Epidermal melanocyte (primary cell): ENCODE measurements at regions not wholly inside any gene's neighbourhood (a gene's known extent, or its start where the extent isn't known, plus 50 kb on each side); places are given as distances from the start of the nearest gene placed in this dataset.

Source experiments
- DNase-seq: peaks from one replicate; pipeline ENCODE4 v3.0.0; 2011; ENCODE audit warnings: low spot score; ENCODE audit not compliant: insufficient read length

GRCh38 chr3:30260762-30261161, 345.6 kb upstream of the TGFBR2 start:
- no peak for DNase-seq

DNA sequence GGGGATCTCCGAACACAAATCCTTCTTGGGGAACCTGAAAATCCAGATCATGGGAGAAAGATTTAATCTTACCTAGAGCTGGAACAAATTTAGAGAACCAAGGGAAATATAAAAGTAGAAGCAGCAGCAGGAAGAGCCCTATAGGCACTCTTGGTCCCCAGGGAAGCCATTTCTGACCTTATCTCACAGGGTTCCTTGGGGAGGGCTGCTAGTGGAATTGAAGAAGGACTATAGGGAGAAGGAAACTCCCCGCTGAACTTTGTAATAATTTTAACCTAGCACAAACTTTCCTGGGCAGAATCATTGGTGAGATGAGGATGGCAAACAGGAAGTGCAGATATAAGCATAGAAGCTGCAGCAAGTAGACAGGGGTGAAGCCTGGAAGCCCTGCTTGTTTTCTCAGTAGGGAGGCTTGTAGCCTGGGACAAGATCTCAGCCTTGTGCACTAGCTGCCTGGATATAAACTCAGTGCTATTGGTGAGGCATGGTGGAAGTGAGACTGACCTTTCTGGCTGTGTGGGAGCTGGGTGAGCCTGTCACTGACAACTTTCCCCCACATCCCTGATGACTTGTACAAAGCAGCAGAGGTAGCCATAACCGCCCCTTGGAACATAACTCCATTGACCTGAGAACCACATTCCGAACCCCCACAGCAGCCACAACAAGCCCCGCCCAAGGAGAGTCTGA, 343.0 kb upstream of the TGFBR2 start:
- DNase-seq = no peak

- no peak for DNase-seq
Measured at GRCh38 chr3:30263925-30264313, 342.5 kb upstream of the TGFBR2 start.

DNA sequence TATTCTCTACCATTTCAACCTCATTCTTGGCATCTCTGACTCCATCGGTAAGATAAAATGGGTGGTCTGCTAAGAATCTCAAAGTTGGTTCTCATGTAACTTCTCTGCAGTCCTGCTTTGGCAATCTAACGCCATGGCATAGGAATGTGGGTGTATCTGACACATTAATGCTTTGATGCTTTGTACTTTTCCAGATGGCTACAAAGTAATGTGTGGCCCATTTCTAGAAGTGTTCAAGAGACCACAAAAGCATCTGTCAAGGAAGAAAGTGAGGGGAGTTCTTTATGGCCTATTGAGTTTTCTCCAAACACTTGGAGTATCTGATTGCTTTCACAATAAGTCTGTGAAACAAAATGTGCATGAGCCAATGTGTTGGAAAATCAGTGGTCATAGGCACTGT, 339.9 kb upstream of the TGFBR2 start:
- no peak for DNase-seq

DNA sequence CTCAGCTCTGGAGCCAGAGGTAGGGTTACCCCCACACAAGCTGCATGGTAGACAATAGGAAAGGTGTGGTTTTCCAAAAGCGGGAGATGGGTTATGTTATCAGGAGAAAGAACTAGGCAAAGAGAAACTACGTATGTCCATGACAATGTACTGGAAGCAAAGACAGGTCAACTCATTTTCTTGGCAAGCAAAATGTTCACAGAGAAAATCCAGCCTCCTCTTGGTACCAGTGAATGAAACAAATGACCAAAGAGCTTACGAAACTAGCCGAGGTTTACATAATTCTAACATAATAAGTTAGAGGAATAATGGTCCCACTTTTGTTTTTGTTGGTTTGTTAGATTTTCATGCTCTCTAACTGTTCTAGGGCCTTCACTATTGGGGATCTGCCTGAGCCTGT, 338.1 kb upstream of the TGFBR2 start:
- no peak for DNase-seq

DNA sequence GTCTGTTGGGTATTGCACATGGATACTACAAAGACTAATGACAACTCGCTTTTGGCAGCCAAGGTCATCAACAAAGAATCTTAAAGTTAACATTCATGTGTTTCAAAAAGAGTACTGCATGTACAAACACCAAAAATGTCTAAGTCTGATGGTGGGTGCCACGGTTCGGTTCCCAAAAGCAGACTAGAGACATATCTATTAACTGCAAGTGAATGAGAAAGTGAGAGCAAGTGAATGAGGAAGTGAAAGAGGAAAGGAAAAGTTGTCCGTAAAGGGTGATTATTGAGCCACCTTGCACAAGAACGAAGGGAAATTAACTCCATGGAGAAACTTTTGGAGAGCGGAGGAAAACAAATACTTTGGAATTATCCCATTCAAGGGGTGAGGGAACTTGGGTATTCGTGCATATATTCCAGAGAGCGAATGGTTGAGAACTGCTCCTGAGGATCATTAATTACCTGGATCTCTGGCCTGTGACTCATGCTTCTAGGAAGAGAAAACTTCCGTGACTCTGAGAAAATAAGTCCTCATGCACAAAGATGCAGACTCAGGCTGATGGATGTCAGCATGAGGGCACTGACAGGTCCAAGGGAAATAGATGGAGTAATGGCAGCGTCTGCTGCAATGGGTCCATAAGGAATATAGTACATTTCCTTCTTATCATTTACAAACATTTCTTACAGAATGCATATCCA, 336.5 kb upstream of the TGFBR2 start:
- DNase-seq = no peak

- DNase-seq = no peak
Measured at GRCh38 chr3:30271781-30272180, 334.6 kb upstream of the TGFBR2 start.

- DNase-seq = no peak
Measured at GRCh38 chr3:30273304-30274072, 332.9 kb upstream of the TGFBR2 start.

DNA sequence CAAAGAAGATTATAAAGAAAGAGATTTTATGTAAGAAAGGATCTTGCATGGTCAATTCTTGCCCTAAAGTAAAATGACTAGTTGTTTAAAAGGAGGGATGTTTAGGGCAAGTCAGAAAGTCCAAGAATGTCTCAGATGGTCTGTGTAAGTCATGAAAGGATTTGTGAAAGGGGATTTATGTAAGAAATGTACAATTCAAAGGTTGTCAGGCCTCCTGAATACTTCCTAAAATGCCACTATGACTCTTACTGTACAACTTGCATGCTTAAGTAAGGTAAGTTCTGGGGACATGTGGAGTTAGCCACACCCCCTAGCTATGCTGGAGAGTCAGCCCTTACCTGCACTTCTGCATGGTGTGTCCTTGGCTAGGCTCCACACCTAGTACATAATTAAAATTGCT, 328.9 kb upstream of the TGFBR2 start:
- no peak for DNase-seq

- DNase-seq = no peak
Measured at GRCh38 chr3:30281526-30281925, 324.9 kb upstream of the TGFBR2 start.

DNA sequence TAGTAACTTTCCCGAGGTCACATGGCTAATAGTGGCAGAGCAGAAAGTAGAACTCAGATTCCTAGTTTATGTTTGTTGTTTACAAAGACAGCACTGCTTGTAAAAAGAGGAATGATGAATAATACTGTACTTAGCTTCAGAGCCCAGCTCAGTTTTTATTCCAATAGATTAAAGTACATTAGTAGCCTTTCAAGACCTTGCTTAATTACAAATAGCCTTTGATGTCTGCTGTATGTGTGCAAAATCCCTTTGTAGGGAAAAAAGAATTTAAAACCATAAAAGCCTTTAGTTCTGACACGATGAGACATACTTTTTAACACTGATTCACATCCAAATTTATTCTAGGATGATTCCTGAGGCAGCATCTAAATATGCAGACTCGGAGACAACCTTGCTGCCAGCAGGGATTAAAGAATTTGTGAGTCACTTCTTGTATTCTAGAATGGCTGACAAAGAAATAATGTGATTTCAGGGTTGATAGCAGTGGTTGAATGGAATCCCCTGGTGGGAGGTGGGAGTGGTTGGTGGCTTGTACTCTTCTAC, 324.2 kb upstream of the TGFBR2 start:
- DNase-seq = peak; percentile 18

GRCh38 chr3:30285188-30286006, 321.0 kb upstream of the TGFBR2 start:
- no peak for DNase-seq

DNA sequence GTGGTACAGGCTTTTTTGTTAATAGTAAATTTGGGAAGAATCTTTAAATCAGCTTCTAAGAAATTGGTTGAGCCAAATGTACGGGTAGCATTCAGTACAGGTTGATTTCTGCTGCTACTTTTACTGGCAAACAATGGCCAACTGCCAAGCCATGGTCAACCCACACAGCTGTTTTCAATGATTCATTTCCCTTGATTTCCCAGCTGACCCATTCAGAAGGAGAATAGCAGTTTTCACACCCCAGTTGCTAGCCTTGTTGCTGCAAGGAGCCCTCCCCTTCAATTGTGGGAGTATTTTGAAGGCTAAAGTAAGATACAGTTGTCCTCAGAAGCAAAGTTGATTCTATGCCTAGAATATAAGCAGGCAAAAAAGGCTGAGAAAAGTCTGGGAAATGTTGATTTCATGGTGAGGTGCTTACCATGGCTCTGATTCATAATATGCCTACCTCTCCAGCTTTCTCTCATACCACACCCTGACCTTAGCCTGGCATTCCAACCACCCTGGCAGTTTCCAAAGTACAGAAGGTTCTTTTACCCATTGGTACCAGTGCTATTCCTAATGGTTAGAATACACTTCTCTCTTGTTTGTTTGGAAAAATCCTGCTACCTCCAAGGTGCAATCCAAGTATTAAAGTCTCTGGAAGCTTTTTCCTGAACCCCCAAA, 320.3 kb upstream of the TGFBR2 start:
- peak; percentile 26 for DNase-seq

GRCh38 chr3:30286811-30287210, 319.6 kb upstream of the TGFBR2 start:
- no peak for DNase-seq

GRCh38 chr3:30288830-30289229, 317.6 kb upstream of the TGFBR2 start:
- no peak for DNase-seq

DNA sequence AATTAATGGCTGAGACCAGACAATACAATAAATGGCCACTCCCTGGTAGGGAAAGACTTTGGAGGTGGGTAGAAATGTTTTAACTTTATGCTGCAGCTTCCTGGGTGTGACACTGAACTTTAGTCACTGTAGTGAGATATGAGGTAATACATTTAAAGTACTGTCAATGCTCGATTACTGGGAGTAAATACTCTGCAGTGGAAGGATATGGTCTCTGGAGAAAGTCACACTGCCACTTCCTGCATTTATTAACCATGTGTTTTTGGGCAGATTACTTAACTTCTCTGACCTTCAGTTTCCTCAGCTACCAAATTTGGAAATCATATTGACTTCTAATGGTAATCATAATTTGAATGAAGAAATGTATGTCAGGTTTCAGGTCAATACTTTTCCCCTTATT, 317.1 kb upstream of the TGFBR2 start:
- no peak for DNase-seq

DNA sequence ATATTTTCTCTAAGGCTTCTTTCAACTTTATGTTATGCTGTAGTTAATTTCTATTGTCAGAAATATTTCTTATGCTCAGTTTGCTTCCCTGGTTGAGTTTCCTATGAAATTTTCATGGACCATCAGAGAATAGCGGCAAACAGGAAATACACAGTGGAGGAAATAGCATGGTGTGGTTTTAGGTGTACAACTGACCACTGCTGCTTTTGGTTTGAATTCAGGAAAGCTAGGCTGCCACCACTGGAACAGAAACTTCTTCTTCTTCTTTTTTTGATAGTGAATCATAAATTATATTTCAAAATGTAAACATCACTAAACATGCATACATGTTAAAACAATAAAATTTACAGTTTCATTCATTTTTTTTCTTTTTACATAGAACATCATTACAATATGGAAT, 316.6 kb upstream of the TGFBR2 start:
- DNase-seq = no peak

DNA sequence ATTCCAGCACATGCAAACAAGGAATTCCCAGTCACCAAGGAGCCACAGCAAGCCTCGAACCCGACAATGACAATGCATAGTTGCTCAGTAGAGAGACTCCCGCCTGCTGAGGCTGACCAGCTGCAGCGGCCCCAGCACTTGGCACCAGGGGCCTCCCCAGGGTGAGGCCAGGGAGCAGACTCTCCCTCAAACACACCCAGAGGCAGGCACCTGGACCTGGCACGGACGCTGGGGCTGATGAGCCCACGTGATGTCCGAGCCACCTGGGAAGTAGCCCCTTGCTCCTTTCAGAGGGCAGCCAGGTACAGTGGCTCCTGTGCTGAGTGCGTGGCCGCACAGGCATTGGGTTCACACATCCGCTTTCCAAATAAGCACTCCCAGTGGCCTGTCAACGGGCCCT, 315.9 kb upstream of the TGFBR2 start:
- DNase-seq = no peak

DNA sequence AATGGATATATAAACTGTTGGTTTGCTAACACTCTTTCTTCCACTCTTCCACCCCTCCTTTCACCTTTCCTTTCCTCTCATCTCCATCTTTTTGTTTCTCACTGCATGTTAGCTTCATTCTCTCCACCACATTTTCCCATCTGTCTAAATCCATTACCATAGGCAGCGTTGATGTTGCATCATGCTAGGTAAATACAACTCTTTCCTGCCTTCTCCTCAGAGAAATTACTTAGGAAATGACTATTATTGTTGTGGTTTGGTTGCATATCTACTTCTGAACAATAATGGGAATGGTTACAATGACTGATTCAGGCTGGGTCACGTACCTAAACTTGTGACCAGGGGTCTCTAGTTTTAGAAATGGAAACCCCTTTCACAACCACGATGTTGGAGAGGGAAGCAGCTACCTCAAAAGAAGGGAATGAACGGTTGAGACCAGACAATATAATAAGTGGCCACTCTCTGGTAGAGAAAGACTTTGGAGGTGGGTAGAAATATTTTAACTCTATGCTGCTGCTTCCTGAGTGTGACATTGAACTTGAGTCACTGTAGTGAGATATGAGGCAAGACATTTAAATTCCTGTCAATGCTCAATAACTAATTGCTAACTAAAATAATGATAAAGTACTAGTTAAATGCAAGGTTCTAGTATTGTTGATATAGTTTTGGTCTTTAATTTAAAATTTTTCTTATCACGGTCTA, 314.1 kb upstream of the TGFBR2 start:
- DNase-seq = no peak

- DNase-seq = no peak
Measured at GRCh38 chr3:30293621-30294240, 312.7 kb upstream of the TGFBR2 start.
